GM18499 (cell line): ENCODE measurements at regions not wholly inside any gene's neighbourhood (a gene's known extent, or its start where the extent isn't known, plus 50 kb on each side); places are given as distances from the start of the nearest gene placed in this dataset.

Experiments used
- ATAC-seq: cut with Tn5 transposase; IDR thresholded peaks from one replicate; pipeline ENCODE4 v1.9.1; 2021; ENCODE audit warnings: moderate number of reproducible peaks; ENCODE audit not compliant: insufficient read depth, unreplicated experiment

DNA sequence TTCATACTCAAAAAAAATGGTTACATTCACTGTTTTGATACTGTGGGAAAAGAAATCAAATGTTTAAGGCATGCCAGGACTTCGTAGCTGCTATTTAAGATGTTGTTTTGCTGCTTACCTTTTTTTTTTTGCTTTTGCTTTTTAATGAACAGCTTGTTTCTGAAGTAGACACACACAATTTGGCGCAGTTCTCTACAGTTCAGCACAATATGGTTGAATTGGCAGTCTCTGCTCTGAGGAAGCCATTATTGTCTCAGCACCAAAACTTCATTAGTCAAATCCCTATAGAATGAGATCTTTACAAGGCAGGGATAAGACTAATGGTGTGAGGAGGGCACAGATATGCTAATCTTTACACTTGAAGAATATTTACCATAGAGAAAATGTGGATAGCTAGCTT is 197.6 kb downstream of the SLITRK5 start:
- no peak for ATAC-seq

DNA sequence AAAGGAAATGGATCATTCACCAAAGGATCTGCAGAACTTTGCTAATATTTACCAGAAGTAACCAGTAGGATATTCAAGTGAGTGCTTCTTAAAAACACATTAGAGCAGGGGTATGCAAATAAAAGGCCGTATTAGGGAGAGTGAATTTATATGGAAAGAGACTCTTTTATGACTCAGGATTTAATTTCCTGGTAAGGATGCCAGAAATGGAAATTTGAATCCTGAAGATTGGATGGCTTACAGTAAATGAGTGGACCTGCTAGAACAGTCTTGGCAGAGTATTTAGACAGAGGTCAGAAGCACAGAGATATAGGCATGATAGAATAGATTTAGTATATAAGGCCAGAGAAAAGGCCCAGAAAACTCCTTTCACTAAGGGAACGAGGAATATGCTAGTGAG is 201.6 kb downstream of the SLITRK5 start:
- ATAC-seq = no peak

DNA sequence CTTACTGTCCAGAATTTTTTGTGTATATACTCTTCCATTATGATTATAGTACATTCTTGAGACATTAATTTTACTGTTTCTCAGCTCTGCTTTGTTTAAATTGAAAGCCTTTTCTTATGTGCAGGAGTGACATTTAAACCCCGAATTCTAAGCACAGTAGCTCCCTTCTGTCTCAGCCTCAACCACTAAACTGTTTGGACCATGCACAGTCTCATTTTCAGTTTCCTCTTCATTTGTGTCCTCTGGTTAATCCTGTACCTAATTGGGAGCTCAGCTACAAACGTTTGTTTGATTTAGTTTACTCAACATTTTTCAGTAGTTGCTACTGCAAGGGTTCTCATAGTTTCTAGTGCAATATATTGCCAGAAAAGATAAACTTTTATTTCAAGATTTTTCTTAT is 206.3 kb downstream of the SLITRK5 start:
- no peak for ATAC-seq

DNA sequence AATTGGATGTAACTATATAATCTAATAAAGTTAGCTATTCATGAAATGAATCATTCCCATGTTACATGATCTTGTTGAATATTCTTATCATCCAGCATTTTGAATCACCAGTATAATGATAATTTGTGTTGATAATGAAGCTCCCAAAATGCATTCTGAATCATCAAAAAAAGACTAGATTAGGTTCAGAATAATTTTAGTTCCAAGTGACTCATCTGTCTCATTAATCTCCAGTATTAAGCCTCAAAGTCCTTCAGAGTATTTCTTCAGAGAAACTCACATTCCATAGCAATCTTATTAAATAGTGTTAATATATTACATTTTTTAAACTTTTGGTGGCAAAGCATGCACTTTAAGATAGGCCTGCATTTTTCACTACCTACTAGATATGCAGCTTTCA is 207.5 kb downstream of the SLITRK5 start:
- ATAC-seq = no peak

DNA sequence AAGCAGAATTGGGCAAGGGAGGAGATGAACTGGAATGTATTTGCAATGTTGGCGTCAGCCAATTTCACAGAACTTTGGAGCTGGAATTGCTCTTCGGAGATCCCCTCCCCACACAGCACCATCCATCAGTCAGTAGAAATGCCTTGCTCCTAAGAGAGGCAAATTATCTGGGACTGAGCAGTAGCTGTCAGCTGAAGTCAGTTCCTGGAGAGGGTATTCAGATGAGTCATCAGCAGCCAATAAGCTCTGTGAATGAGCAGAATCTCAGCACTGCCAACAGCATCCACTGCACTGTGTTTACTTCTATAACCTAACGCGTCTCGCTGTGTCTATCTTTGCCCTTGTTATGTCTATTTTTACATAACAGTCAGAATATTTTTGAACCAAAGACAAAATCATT is 213.7 kb downstream of the SLITRK5 start:
- no peak for ATAC-seq

DNA sequence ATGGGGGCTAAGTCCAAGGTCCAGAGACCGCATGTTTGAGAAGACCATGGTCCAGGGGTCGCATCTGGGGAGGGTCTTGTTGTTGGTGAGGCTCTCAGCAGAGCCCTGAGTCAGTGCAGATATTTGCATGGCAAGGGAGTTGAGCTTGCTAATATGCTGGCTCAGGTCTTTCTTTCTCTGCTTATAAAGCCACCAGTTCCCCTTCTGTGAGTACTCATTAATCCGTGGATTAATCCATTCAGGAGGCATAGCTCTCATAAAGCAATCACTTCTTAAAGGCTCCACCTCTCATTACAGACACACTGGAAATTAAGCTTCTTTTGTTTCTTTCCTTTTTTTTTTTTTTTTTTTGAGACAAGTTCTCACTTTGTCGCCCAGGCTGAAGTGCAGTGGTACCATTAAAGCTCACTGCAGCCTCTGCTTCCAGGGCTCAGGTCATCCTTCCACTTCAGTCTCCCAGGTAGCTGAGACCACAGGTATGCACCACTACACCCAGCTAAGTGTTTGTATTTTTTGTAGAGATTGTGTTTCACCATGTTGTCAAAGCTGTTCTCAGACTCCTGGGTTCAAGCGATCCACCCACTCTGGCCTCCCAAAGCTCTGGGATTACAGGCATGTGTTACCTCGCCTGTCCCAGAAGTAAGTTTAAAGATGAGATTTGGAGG is 216.4 kb downstream of the SLITRK5 start:
- ATAC-seq = no peak

DNA sequence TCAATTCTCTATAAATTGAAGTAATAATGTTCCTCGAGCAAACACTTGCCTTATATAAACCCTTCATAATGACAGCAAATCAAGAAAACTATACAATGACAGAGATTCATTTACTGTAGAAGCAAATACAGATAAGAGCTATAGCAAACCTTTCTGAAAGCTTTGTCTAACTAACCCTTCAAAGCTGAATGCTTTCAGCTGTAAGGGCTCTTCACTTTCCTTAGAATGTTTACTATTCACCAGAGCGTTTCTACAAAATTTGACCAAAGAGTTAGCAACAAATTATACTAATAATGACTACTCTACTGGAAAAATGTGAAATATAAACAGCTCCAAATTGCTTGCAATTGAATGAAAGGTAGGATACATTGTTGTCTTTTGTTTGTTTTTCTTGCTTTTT is 218.1 kb downstream of the SLITRK5 start:
- ATAC-seq = no peak

DNA sequence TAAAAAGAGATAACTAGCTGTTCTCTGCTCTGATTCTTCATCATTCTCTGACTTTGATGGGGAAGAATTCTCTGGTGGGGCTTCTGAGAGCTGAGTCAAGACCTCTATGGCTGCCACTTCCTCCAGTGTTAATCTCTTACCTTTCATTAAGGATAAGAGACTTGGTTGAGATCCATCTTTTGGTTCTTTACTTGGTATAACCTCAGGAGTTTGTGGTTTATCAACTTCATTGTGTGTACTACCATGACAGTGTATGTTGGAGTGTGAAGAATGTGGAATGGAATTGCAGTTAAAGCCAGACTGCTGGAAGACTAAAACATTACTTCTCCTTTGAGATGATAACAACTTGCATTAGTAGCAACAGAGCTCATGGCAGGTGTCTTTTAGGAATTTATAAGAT is 222.0 kb downstream of the SLITRK5 start:
- ATAC-seq = no peak

DNA sequence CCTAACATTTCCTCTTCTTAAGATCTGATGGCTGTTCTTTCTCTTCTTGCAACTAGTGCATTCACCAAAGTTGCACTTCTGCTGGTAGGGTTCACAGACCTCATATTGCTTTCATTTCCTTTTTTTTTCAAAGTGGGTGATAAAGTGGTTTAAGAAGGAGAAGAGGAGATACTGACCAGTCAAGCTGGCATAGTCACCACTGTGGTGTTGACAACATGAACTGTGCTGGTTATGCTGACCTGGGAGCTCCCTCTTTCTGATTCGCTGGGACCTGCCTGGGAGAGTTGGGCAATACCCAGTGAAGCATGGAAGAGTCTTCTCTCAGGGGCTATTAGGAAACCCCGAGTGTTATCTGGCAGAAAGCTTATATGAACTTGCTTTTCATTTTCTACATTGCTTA is 222.9 kb downstream of the SLITRK5 start:
- ATAC-seq = no peak

DNA sequence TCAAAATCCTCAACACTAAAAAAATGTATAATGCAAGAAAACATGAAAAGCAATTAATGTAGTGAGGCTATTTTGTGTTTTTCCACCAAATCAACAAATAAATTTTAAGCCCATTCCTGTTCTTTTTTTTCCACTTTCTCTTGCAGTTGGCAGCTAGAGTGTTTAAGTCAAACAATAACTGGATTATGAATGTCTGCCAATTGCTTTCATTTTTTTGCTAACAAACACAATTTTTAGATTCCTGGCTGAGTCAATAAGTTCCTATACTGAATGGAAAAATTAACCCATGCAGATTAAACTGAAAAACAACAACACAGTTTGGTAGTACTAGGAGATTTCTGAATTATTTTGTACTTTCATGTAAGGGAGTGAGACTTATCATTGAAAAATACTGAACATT is 232.4 kb downstream of the SLITRK5 start:
- ATAC-seq = no peak

DNA sequence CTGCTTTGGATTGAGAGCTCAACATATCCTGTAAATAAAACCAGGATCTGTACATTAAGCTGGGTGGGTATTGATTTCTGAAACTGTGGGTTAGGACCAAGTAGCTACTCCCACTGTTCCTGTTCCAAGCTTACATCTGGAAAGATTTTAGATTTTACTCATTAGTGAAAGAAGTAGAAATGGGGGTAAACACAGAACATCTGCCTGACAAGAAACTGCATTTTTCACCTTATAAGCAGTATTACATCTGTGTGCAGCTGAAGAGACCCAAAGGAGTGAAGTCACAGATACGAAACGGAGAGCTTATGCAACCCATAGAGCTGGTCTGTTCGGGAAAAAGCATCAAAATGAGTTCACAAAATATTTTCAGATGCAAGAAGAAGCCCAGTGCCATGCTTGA is 235.2 kb downstream of the SLITRK5 start:
- no peak for ATAC-seq

DNA sequence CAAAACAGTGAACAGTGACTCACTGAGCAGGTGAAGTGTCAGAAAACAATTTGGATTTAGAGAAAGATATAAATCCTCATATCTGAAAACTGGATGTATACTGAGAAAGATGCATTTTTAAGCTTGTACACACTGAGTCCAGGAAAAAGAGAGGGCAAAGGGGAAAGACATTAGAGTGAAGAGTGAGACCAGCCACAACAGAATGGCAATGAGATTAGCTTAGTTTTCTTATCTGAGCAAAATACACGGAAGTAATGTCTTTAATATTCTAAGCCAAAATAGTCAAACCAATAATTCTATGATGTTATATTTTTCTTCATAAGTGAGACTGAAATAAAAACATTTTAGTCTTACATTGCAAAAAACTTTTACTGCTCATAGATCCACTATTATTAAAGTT is 236.0 kb downstream of the SLITRK5 start:
- ATAC-seq = no peak

DNA sequence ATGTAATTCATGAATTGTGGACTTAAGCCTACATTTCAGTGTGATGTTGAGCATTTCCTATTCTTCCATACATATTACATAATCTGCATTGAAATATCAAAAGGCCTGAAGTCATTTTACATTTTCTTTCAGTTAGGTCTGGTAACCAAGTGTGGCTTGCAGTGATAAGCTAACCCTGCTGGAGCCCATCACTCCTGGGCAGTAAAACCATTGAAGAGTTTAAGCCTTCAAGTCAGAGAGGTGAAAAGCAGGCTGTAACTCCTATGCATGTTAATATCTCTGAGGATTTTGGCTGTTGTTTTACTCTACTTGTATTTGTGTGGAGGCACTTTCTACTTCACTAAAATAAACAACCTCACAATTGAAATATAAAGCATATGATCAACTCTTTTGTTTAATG is 248.8 kb downstream of the SLITRK5 start:
- no peak for ATAC-seq

DNA sequence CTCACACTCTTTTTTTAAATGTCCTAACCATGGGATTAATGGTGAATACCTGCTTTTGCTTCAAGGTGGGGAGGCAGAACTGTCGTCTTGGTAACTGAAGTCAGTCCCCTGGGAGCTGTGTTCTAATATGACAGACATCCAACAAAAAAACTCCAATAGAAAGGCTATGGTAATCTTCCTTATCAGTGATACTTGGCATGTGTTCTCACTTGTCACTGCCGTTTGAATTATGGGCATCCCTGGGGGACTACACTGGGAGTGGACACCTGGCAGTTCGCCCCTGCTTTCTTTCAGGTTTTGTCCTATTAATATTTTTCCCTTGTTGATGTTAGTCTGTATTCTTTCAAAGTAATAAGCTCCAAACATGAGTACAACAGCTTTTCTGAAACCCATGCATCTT is 252.6 kb downstream of the SLITRK5 start:
- no peak for ATAC-seq

DNA sequence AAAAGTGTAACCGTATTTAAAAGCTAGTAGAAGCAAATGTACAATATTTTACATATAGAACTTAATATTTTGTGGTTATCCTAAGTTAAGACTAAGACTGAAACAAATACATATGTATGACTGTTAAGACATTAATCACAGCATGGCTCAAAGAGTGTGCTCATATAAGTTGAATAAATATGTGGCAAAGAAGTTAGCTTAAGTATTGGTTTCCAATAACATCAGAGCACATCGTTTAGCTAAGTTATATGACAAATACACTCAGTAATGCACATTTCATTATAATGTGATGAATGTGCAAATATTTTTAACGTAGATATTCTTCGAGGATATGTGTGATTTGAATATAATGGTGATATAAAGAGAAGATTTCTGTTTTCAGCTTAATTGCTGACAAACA is 253.8 kb downstream of the SLITRK5 start:
- ATAC-seq = no peak

DNA sequence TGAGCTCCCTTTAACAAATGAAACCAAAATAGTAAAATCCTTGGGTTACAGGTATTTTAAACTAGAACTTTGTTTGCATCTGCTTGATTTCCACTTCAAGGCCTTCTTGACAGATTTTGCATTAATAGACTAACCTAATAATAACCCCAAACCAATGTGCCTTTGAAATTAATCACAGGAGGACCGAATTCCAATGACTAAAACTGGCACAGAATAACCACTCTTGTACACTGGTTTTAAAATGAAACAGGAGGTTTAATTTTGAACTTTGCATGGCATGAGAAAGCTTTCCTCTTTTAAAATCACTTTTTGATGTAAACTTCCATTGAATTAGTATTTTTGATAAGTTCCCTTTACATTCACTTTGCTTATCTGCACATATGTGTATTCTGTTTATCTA is 269.6 kb downstream of the SLITRK5 start:
- ATAC-seq = no peak

DNA sequence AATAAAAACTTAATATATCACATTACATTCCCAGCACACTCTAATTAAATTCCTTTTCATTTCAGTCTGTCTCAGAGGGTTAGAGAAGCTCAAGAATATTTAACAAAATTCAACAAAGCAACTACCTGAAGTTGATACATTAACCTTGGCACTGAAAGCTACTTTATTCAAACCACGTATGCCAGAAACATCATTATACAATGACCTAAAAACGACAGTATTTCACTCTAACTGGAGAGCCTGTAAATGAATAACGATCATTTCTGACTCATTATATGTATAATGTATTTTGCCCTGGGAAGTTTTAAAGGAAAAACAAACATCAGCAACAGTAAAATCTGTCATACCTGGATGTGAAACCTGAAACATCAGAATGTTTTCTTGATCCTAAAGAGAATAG is 270.1 kb downstream of the SLITRK5 start:
- ATAC-seq = no peak

DNA sequence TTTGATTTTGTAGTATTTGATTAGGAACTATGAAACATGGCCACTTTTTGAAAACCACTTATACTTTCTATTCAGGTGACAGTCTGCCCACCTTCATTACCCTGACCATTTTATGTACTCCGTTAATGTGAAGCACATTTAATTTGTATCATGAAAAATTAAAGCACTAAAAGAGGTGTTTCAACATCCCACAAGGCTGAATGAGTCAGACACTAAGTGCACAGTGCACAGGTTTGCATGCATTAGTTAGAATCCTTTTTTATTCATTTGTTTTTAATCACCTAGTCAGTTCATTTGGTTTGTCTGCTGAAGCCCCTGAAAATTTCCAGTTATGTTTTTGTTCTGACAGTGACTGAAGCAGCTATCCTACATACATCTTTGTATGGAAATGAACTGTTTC is 271.0 kb downstream of the SLITRK5 start:
- no peak for ATAC-seq

DNA sequence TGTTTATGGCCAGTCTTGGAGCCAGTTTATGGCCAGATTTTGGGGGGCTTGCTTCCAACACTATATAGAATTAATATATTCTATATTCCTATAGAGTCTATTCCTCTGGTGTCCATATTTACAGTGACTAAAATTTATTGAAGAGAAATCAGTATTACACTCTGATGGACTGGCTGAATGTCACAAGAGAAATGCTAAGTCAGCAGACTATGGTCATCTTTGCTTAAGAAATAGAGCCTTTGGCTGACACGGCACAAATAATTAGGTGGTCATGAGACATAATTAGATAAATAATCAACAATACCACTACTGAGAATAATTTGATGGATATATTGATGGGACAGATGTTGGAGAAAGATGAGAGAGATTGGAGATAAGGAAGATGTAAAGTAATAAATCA is 272.9 kb downstream of the SLITRK5 start:
- no peak for ATAC-seq

DNA sequence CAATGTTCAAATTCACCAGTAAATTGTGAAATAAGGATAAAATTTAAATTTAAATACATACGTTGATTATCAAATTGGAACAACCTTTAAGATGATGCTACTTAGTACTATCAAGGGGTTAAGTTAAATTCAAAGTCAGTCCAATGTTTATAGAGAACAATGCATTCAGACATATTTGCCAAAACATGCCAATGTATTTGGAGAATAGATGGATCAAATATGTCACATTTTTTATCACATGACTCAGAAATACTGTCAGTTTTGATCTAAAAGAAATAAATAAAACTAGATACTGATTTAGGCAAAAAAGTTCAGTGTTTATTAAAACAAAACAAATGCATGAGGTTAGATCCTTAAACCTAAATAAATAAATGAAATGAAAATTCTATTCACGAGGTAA is 281.2 kb downstream of the SLITRK5 start:
- ATAC-seq = no peak

DNA sequence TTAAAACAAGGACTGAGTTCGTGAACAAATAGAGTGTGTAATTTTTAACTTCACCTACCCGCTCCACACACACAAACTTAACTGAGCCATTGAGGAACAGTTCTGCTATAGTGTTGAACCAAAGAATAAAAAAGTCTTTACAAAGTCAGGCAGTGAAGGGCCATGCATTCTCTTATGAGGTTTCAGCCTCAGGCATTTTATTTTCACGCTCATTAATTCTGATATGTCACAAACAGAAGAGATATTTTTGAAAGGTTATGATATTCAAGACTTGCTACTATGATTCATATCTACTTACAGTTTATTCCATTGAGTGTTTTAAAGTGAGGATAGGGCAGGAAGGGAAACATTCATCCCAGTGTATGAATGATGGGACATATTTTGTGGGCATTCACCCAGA is 282.2 kb downstream of the SLITRK5 start:
- ATAC-seq = no peak

DNA sequence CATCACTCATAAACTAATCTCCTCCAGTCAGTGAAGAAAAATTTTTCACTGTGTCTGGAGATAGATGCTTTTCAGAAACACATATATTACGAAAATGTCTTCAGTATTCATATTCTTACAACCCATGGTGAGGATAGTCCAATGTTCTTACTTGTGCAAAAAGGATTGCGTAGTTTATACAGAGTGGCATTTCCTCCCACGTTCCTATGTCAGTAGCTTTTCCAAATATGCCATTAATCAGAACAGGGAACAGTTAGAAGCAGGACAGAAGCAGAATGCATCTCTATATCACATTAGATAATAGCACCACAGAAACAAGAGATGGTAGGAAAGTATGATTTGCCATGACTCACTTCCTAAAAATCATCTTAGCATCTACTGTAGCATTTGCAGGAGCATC is 282.9 kb downstream of the SLITRK5 start:
- ATAC-seq = no peak

DNA sequence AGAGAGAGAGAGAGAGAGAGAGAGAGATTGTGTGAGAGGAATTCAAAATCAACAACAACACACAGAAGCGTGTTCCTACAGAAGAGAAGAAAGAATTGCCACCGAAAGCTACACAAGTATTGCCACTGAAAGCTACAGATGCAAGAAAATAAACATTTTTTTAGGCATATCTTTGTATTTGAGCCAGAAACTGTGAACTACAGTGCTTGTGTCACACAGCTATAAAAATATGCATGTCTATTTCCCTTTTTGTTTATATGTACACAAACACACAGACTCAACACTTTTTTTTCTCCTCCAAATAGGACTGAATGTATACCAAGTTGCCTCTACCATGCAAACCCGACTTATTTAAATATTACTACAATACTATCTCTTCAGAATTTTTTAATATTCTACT is 290.4 kb downstream of the SLITRK5 start:
- ATAC-seq = no peak
